ENCODE measurements at regions not wholly inside any gene's neighbourhood (a gene's known extent, or its start where the extent isn't known, plus 50 kb on each side); places are given as distances from the start of the nearest gene placed in this dataset.

- no peak for ATAC-seq
- TF ChIP-seq SNAI2 (CRISPR knock-in tag; IDR thresholded peaks at IDR 0.05): no peak
- no peak for TF ChIP-seq ESRRG (CRISPR knock-in tag; IDR thresholded peaks at IDR 0.05)
- TF ChIP-seq ZFP3 (CRISPR knock-in tag; IDR thresholded peaks at IDR 0.05): no peak
- TF ChIP-seq POU6F1 (CRISPR knock-in tag; IDR thresholded peaks at IDR 0.05; ENCODE audit: borderline replicate concordance, low read depth): no peak
- TF ChIP-seq CREB5 (CRISPR knock-in tag; IDR thresholded peaks at IDR 0.05; ENCODE audit: low read depth): no peak
- TF ChIP-seq PATZ1 (CRISPR knock-in tag; IDR thresholded peaks at IDR 0.05; ENCODE audit: borderline replicate concordance): no peak
- no peak for TF ChIP-seq TOX (CRISPR knock-in tag; IDR thresholded peaks at IDR 0.05; ENCODE audit: borderline replicate concordance)
- TF ChIP-seq OSR1 (CRISPR knock-in tag; IDR thresholded peaks at IDR 0.05): no peak
- no peak for TF ChIP-seq CSRNP3 (CRISPR knock-in tag; IDR thresholded peaks at IDR 0.05)
- no peak for TF ChIP-seq PPARA (CRISPR knock-in tag; IDR thresholded peaks at IDR 0.05; ENCODE audit: borderline replicate concordance)
- no peak for TF ChIP-seq ISL1 (CRISPR knock-in tag; IDR thresholded peaks at IDR 0.05)
- no peak for TF ChIP-seq ZFP30 (CRISPR knock-in tag; IDR thresholded peaks at IDR 0.05)
- no peak for TF ChIP-seq TCF4 (CRISPR knock-in tag; IDR thresholded peaks at IDR 0.05; ENCODE audit: borderline replicate concordance)
- TF ChIP-seq GLIS3 (CRISPR knock-in tag; IDR thresholded peaks at IDR 0.05): no peak
- no peak for TF ChIP-seq ZC3H10 (CRISPR knock-in tag; IDR thresholded peaks at IDR 0.05)
- no peak for TF ChIP-seq CSDC2 (CRISPR knock-in tag; IDR thresholded peaks at IDR 0.05)
These were observed 398.4 kb downstream of the RPS29 start for GRCh38 chr14:49187799-49188198.

GRCh38 chr14:49173765-49174373, 412.3 kb downstream of the RPS29 start:
- TF ChIP-seq ZNF8 (CRISPR knock-in tag; IDR thresholded peaks at IDR 0.05) (no peak), OSR1 (CRISPR knock-in tag; IDR thresholded peaks at IDR 0.05) (no peak), ISL1 (CRISPR knock-in tag; IDR thresholded peaks at IDR 0.05) (no peak), TCF4 (CRISPR knock-in tag; IDR thresholded peaks at IDR 0.05; ENCODE audit: borderline replicate concordance) (no peak), ARNTL (CRISPR knock-in tag; IDR thresholded peaks at IDR 0.05; ENCODE audit: borderline replicate concordance, low read depth) (no peak), GLIS3 (CRISPR knock-in tag; IDR thresholded peaks at IDR 0.05) (no peak), ESRRG (CRISPR knock-in tag; IDR thresholded peaks at IDR 0.05) (no peak), ZFP30 (CRISPR knock-in tag; IDR thresholded peaks at IDR 0.05) (no peak), POU6F1 (CRISPR knock-in tag; IDR thresholded peaks at IDR 0.05; ENCODE audit: borderline replicate concordance, low read depth) (no peak), CREB5 (CRISPR knock-in tag; IDR thresholded peaks at IDR 0.05; ENCODE audit: low read depth) (no peak), CSDC2 (CRISPR knock-in tag; IDR thresholded peaks at IDR 0.05) (no peak), ZC3H10 (CRISPR knock-in tag; IDR thresholded peaks at IDR 0.05) (no peak), PATZ1 (CRISPR knock-in tag; IDR thresholded peaks at IDR 0.05; ENCODE audit: borderline replicate concordance) (no peak), TOX (CRISPR knock-in tag; IDR thresholded peaks at IDR 0.05; ENCODE audit: borderline replicate concordance) (no peak)

More at GRCh38 chr14:49173765-49174373, 412.3 kb downstream of the RPS29 start:
- ATAC-seq: peak; percentile 100

Measured in SK-N-SH treated with all-trans-retinoic acid at 6 μM for 48 hours (cell line).